Trophoblast cell (in vitro differentiated cells and primary cell): ENCODE measurements at regions not wholly inside any gene's neighbourhood (a gene's known extent, or its start where the extent isn't known, plus 50 kb on each side); places are given as distances from the start of the nearest gene placed in this dataset.
A peak's percentile ranks its signal among the peaks of the same experiment; 100 is the strongest.

Experiments
- DNase-seq, 2 donors: peaks; one replicate each; pipeline ENCODE4 v3.0.0-alpha.2; 2016
- H2AFZ ChIP-seq: 2 replicates; pipeline ENCODE4 v1.6.1; 2013; ENCODE audit warnings: low read length, moderate library complexity, mild to moderate bottlenecking; ENCODE audit not compliant: insufficient read depth, poor library complexity
- H2AK5ac ChIP-seq: 2 replicates; pipeline ENCODE4 v1.6.1; 2013; ENCODE audit warnings: mild to moderate bottlenecking, low read length
- H2BK120ac ChIP-seq: 2 replicates; pipeline ENCODE4 v1.6.1; 2013; ENCODE audit warnings: low read length, mild to moderate bottlenecking, moderate library complexity; ENCODE audit not compliant: insufficient read depth, poor library complexity
- H2BK12ac ChIP-seq: 2 replicates; pipeline ENCODE4 v1.6.1; 2013; ENCODE audit warnings: mild to moderate bottlenecking, low read length, moderate library complexity
- H2BK5ac ChIP-seq: 2 replicates; pipeline ENCODE4 v1.6.1; 2013; ENCODE audit warnings: low read length, low read depth, moderate library complexity, mild to moderate bottlenecking; ENCODE audit not compliant: poor library complexity
- H3K14ac ChIP-seq: 2 replicates; pipeline ENCODE4 v1.6.1; 2013; ENCODE audit warnings: mild to moderate bottlenecking, low read length
- H3K18ac ChIP-seq: 2 replicates; pipeline ENCODE4 v1.6.1; 2013; ENCODE audit warnings: mild to moderate bottlenecking, low read length
- H3K23ac ChIP-seq: 2 replicates; pipeline ENCODE4 v1.6.1; 2013; ENCODE audit warnings: low read length
- H3K27ac ChIP-seq: 2 replicates; pipeline ENCODE4 v1.5.1; 2013; ENCODE audit warnings: low read depth, mild to moderate bottlenecking, inconsistent platforms, low read length, moderate library complexity
- H3K27me3 ChIP-seq: 2 replicates; pipeline ENCODE4 v1.6.1; 2013; ENCODE audit warnings: inconsistent platforms, mild to moderate bottlenecking, low read length, moderate library complexity; ENCODE audit not compliant: insufficient read depth
- H3K36me3 ChIP-seq, 2 experiments: 1 replicate in 1 of 2; 2 replicates in 1 of 2; pipeline ENCODE4 v1.6.1; 2013; ENCODE audit warnings: low read length in 2 of 2, mild to moderate bottlenecking in 2 of 2, moderate library complexity in 1 of 2; ENCODE audit not compliant: insufficient read depth in 2 of 2, control insufficient read depth in 1 of 2
- H3K4ac ChIP-seq: 2 replicates; pipeline ENCODE4 v1.6.1; 2013; ENCODE audit warnings: low read depth, mild to moderate bottlenecking, low read length, moderate library complexity
- H3K4me1 ChIP-seq, 2 experiments: 1 replicate in 1 of 2; 2 replicates in 1 of 2; pipeline ENCODE4 v1.6.1; 2013; ENCODE audit warnings: low read length in 2 of 2, mild to moderate bottlenecking in 2 of 2, moderate library complexity in 1 of 2; ENCODE audit not compliant: insufficient read depth in 2 of 2, control insufficient read depth in 1 of 2
- H3K4me2 ChIP-seq: 2 replicates; pipeline ENCODE4 v1.6.1; 2013; ENCODE audit warnings: inconsistent platforms, mild to moderate bottlenecking, low read length, moderate library complexity
- H3K4me3 ChIP-seq: 2 replicates; pipeline ENCODE4 v1.5.1; 2013; ENCODE audit warnings: mild to moderate bottlenecking, low read depth, low read length, inconsistent platforms
- H3K79me1 ChIP-seq: one replicate; pipeline ENCODE4 v1.6.1; 2013; ENCODE audit warnings: low read length
- H3K79me2 ChIP-seq: 2 replicates; pipeline ENCODE4 v1.6.1; 2013; ENCODE audit warnings: low read length, mild to moderate bottlenecking; ENCODE audit not compliant: control insufficient read depth, insufficient read depth, poor library complexity
- H3K9ac ChIP-seq: 2 replicates; pipeline ENCODE4 v1.6.1; 2013; ENCODE audit warnings: mild to moderate bottlenecking, low read length
- H3K9me3 ChIP-seq: 2 replicates; pipeline ENCODE4 v1.6.1; 2013; ENCODE audit warnings: low read depth, mild to moderate bottlenecking, control low read depth, inconsistent platforms, low read length; ENCODE audit not compliant: insufficient read depth
- H4K12ac ChIP-seq: 2 replicates; pipeline ENCODE4 v1.6.1; 2013; ENCODE audit warnings: low read depth, mild to moderate bottlenecking, low read length, moderate library complexity
- H4K8ac ChIP-seq: 2 replicates; pipeline ENCODE4 v1.6.1; 2013; ENCODE audit warnings: low read depth, mild to moderate bottlenecking, low read length, moderate library complexity
- H4K91ac ChIP-seq: one replicate; pipeline ENCODE4 v1.6.1; 2013; ENCODE audit warnings: low read depth, mild to moderate bottlenecking, low read length, moderate library complexity
- WGBS: extraction: QIAGEN DNeasy Blood & Tissue Kit; methylation state at CpG from one replicate; pipeline ENCODE4 v1.1.7; 2013; ENCODE audit warnings: missing lambda C conversion rate; ENCODE audit not compliant: insufficient read length, insufficient coverage; ENCODE audit errors: extremely low coverage; 5-methylcytosine and 5-hydroxymethylcytosine counted together

- Histone ChIP-seq H3K4me1 (no peaks in the 10 kb centered on the region), H3K9me3 (no peaks in the 10 kb centered on the region), H3K79me1 (no peaks in the 10 kb centered on the region), H2AK5ac (no peak overlapping the region), H4K8ac (no peak overlapping the region), H3K79me2 (no peaks in the 10 kb centered on the region), H2AFZ (no peak overlapping the region), H4K12ac (no peak overlapping the region), H3K14ac (no peak overlapping the region), H2BK12ac (no peak overlapping the region), H3K27me3 (no peaks in the 10 kb centered on the region), H4K91ac (no peak overlapping the region), H2BK5ac (no peak overlapping the region), H3K27ac (no peak overlapping the region), H2BK120ac (no peak overlapping the region), H3K4ac (no peak overlapping the region), H3K4me2 (no peak overlapping the region), H3K23ac (no peak overlapping the region), H3K36me3 (no peaks in the 10 kb centered on the region), H3K9ac (no peak overlapping the region), H3K18ac (no peak overlapping the region), H3K4me3 (no peak overlapping the region)
- no peak for DNase-seq
- WGBS, result no CpG with 5 or more reads among the region's 3 CpGs
These were observed 459.9 kb upstream of the MARCKS start for GRCh38 chr6:113397236-113397635.

GRCh38 chr6:113401231-113401630, 455.9 kb upstream of the MARCKS start:
- H3K14ac ChIP-seq, result no peak overlapping the region
- no peak overlapping the region for H2AFZ ChIP-seq
- no peak overlapping the region for H3K27ac ChIP-seq
- no peak overlapping the region for H3K4ac ChIP-seq
- H2BK12ac ChIP-seq, result no peak overlapping the region
- DNase-seq, result no peak
- no peaks in the 10 kb centered on the region for H3K9me3 ChIP-seq
- no peak overlapping the region for H4K12ac ChIP-seq
- no peak overlapping the region for H2AK5ac ChIP-seq
- WGBS, result no CpG with 5 or more reads among the region's 2 CpGs
- no peaks in the 10 kb centered on the region for H3K79me2 ChIP-seq
- no peaks in the 10 kb centered on the region for H3K36me3 ChIP-seq
- no peak overlapping the region for H3K4me3 ChIP-seq
- no peak overlapping the region for H4K8ac ChIP-seq
- H4K91ac ChIP-seq, result no peak overlapping the region
- no peak overlapping the region for H3K4me2 ChIP-seq
- no peak overlapping the region for H3K18ac ChIP-seq
- no peaks in the 10 kb centered on the region for H3K27me3 ChIP-seq
- H3K9ac ChIP-seq, result no peak overlapping the region
- H3K79me1 ChIP-seq, result no peaks in the 10 kb centered on the region
- H2BK5ac ChIP-seq, result no peak overlapping the region
- H3K4me1 ChIP-seq, result no peaks in the 10 kb centered on the region
- H3K23ac ChIP-seq, result no peak overlapping the region
- H2BK120ac ChIP-seq, result no peak overlapping the region

GRCh38 chr6:113402544-113402943, 454.6 kb upstream of the MARCKS start:
- H2AFZ ChIP-seq, result no peak overlapping the region
- H3K4me3 ChIP-seq, result no peak overlapping the region
- H2AK5ac ChIP-seq, result no peak overlapping the region
- H3K36me3 ChIP-seq, result no peaks in the 10 kb centered on the region
- H3K9me3 ChIP-seq, result no peaks in the 10 kb centered on the region
- no peaks in the 10 kb centered on the region for H3K4me1 ChIP-seq
- no peaks in the 10 kb centered on the region for H3K27me3 ChIP-seq
- H4K8ac ChIP-seq, result no peak overlapping the region
- DNase-seq, result no peak
- no peak overlapping the region for H2BK12ac ChIP-seq
- no peak overlapping the region for H3K14ac ChIP-seq
- no peak overlapping the region for H2BK5ac ChIP-seq
- no peak overlapping the region for H4K12ac ChIP-seq
- H2BK120ac ChIP-seq, result peak overlapping the region; percentile 22
- no peak overlapping the region for H4K91ac ChIP-seq
- H3K4ac ChIP-seq, result no peak overlapping the region
- H3K79me1 ChIP-seq, result no peaks in the 10 kb centered on the region
- H3K23ac ChIP-seq, result no peak overlapping the region
- H3K27ac ChIP-seq, result no peak overlapping the region
- no peak overlapping the region for H3K18ac ChIP-seq
- H3K4me2 ChIP-seq, result no peak overlapping the region
- no peaks in the 10 kb centered on the region for H3K79me2 ChIP-seq
- WGBS, result no CpG with 5 or more reads among the region's 1 CpG
- H3K9ac ChIP-seq, result no peak overlapping the region

GRCh38 chr6:113403966-113404595, 453.1 kb upstream of the MARCKS start:
- Histone ChIP-seq H3K79me2 (no peaks in the 10 kb centered on the region), H2AFZ (no peak overlapping the region), H3K23ac (no peak overlapping the region), H2BK5ac (no peak overlapping the region), H4K91ac (no peak overlapping the region), H3K36me3 (no peaks in the 10 kb centered on the region), H3K27ac (no peak overlapping the region), H3K4ac (no peak overlapping the region), H3K79me1 (no peaks in the 10 kb centered on the region), H3K9ac (no peak overlapping the region), H4K8ac (no peak overlapping the region), H3K4me3 (no peak overlapping the region), H2BK120ac (no peak overlapping the region), H2BK12ac (no peak overlapping the region), H3K4me1 (no peaks in the 10 kb centered on the region), H3K18ac (no peak overlapping the region), H3K27me3 (no peaks in the 10 kb centered on the region), H3K9me3 (no peaks in the 10 kb centered on the region), H3K4me2 (no peak overlapping the region), H4K12ac (no peak overlapping the region), H2AK5ac (no peak overlapping the region), H3K14ac (no peak overlapping the region)
- DNase-seq, result no peak
- no CpG with 5 or more reads among the region's 6 CpGs for WGBS
